CD14-positive monocyte (primary cell): ENCODE measurements at regions not wholly inside any gene's neighbourhood (a gene's known extent, or its start where the extent isn't known, plus 50 kb on each side); places are given as distances from the start of the nearest gene placed in this dataset.

Source experiments
- DNase-seq, 3 donors: peaks; one replicate each; pipeline ENCODE4 v3.0.0-alpha.2; 2011 to 2022
- H2AFZ ChIP-seq: 2 replicates; pipeline ENCODE4 v1.6.0; 2012; ENCODE audit warnings: mild to moderate bottlenecking, low read depth, low read length, inconsistent platforms; ENCODE audit not compliant: insufficient read depth, poor library complexity, severe bottlenecking
- H3K27ac ChIP-seq, 2 donors: 1 replicate in 1 of 2; 2 replicates in 1 of 2; pipeline ENCODE4 v1.5.1; 2012 to 2013; ENCODE audit warnings: low read length in 2 of 2, control low read depth in 1 of 2, inconsistent platforms in 1 of 2, low read depth in 1 of 2, mild to moderate bottlenecking in 1 of 2
- H3K27me3 ChIP-seq, 2 donors: one replicate each; pipeline versions ENCODE4 v1.6.0 to v1.6.1; 2011 to 2013; ENCODE audit warnings: low read length in 2 of 2; ENCODE audit not compliant: control insufficient read depth in 2 of 2, insufficient read depth in 2 of 2
- H3K36me3 ChIP-seq, 2 donors: replicated peaks in 1 of 2; 1 replicate in 1 of 2; 2 replicates in 1 of 2; pipeline versions ENCODE4 v1.5.1 to v1.6.1; 2012 to 2013; ENCODE audit warnings: low read length in 2 of 2, control low read depth in 1 of 2, inconsistent platforms in 1 of 2, mild to moderate bottlenecking in 1 of 2; ENCODE audit not compliant: insufficient read depth in 2 of 2, control insufficient read depth in 1 of 2
- H3K4me1 ChIP-seq, 2 donors: 1 replicate in 1 of 2; 2 replicates in 1 of 2; pipeline versions ENCODE4 v1.5.1 to v1.6.1; 2012 to 2013; ENCODE audit warnings: low read length in 2 of 2, control low read depth in 1 of 2, inconsistent platforms in 1 of 2, mild to moderate bottlenecking in 1 of 2, moderate library complexity in 1 of 2; ENCODE audit not compliant: insufficient read depth in 2 of 2, control insufficient read depth in 1 of 2
- H3K4me2 ChIP-seq: replicated peaks from 2 replicates; pipeline ENCODE3; 2012; ENCODE audit warnings: low read length, moderate library complexity, mild to moderate bottlenecking; ENCODE audit not compliant: poor library complexity, severe bottlenecking; ENCODE audit errors: extremely low read depth
- H3K4me3 ChIP-seq, 3 experiments: fragments of 200-600 bp in 1 of 3; sonication (generic) in 1 of 3; replicated peaks in 1 of 3; 1 replicate in 2 of 3; 2 replicates in 1 of 3; pipeline ENCODE4 v1.5.1; 2011 to 2013; ENCODE audit warnings: low read length in 3 of 3, mild to moderate bottlenecking in 3 of 3, control low read depth in 2 of 3, low read depth in 2 of 3, inconsistent platforms in 1 of 3, moderate library complexity in 1 of 3
- H3K79me2 ChIP-seq: 2 replicates; pipeline ENCODE4 v1.6.0; 2012; ENCODE audit warnings: mild to moderate bottlenecking, control low read depth, inconsistent platforms, low read length, moderate library complexity; ENCODE audit not compliant: insufficient read depth
- H3K9ac ChIP-seq: 2 replicates; pipeline ENCODE4 v1.6.0; 2017; ENCODE audit warnings: low read length, mild to moderate bottlenecking; ENCODE audit not compliant: insufficient read depth, poor library complexity, severe bottlenecking
- H3K9me3 ChIP-seq, 2 donors: replicated peaks in 1 of 2; 1 replicate in 1 of 2; 2 replicates in 1 of 2; pipeline versions ENCODE4 v1.5.1 to v1.6.1; 2012 to 2013; ENCODE audit warnings: low read length in 2 of 2, control low read depth in 1 of 2; ENCODE audit not compliant: control insufficient read depth in 1 of 2, insufficient read depth in 1 of 2
- H4K20me1 ChIP-seq: 2 replicates; pipeline ENCODE4 v1.6.0; 2012; ENCODE audit warnings: mild to moderate bottlenecking, low read length, control low read depth, moderate library complexity; ENCODE audit not compliant: insufficient read depth
- H3K27ac Mint-ChIP-seq, 7 donors: one replicate each; pipeline ENCODE4 v1.8.0; 2020; ENCODE audit warnings: mild to moderate bottlenecking in 7 of 7, mixed read lengths in 7 of 7, moderate library complexity in 6 of 7, inconsistent platforms in 2 of 7
- H3K27me3 Mint-ChIP-seq, 3 donors: one replicate each; pipeline ENCODE4 v1.8.0; 2021 to 2022; ENCODE audit warnings: low read depth in 3 of 3, mild to moderate bottlenecking in 3 of 3, mixed read lengths in 3 of 3, moderate library complexity in 3 of 3, inconsistent platforms in 1 of 3
- H3K36me3 Mint-ChIP-seq, 2 donors: one replicate each; pipeline ENCODE4 v1.8.0; 2020; ENCODE audit warnings: mixed read lengths in 2 of 2, inconsistent platforms in 1 of 2, mild to moderate bottlenecking in 1 of 2
- H3K4me1 Mint-ChIP-seq: one replicate; pipeline ENCODE4 v1.8.0; 2020; ENCODE audit warnings: mild to moderate bottlenecking, mixed read lengths
- H3K4me3 Mint-ChIP-seq, 2 donors: one replicate each; pipeline ENCODE4 v1.8.0; 2020; ENCODE audit warnings: mild to moderate bottlenecking in 2 of 2, mixed read lengths in 2 of 2, moderate library complexity in 1 of 2
- H3K9me3 Mint-ChIP-seq, 7 donors: one replicate each; pipeline ENCODE4 v1.8.0; 2020 to 2022; ENCODE audit warnings: mixed read lengths in 7 of 7, mild to moderate bottlenecking in 6 of 7, moderate library complexity in 6 of 7, inconsistent platforms in 2 of 7
- WGBS: methylation state at CpG from one replicate; pipeline ENCODE4 v1.1.5; 2013; ENCODE audit warnings: missing lambda C conversion rate; ENCODE audit not compliant: insufficient coverage; 5-methylcytosine and 5-hydroxymethylcytosine counted together
- intact Hi-C, 2 donors: fragments of 100-400 bp; cut with micrococcal nuclease; formaldehyde crosslinking; loops; one replicate each; pipeline versions ENCODE4 v1.15.0 to v1.15.1; 2023
- TF ChIP-seq, protein P1 (sequence below): fragments of 200-600 bp; IDR thresholded peaks from one replicate; pipeline ENCODE4 v1.8.0; 2022; ENCODE audit warnings: antibody characterized with exemption, mild to moderate bottlenecking

DNA sequence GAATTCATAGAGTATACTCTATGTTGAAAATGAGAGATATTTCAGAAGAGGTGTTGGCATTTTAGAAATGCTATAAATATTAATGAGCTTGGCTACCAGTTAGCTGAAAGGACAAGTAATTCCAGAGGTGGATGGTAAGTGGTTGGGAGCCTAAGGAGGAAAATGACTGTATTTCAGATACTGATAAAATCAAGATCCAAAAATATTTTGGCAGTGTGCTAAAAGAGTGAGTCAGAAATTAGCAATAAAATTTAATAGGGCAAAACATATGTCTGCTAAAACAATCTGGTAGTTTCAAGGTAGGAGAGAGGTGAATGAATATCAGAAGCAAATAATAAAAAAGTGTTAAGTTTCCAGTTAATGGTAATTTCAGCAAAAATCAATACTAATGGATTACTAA, 1287.9 kb downstream of the CDH8 start:
- Mint-ChIP-seq H3K27ac (no peak overlapping the region), H3K4me1 (no peaks in the 10 kb centered on the region), H3K4me3 (no peak overlapping the region), H3K36me3 (no peaks in the 10 kb centered on the region), H3K9me3 (peaks cover 0 to 8% (median 3%) of the 10 kb centered on the region in 7 donors), H3K27me3 (peaks cover 0 to 3% (median 0%) of the 10 kb centered on the region in 3 donors)
- Histone ChIP-seq H2AFZ (no peak overlapping the region), H3K27ac (no peak overlapping the region), H3K79me2 (no peaks in the 10 kb centered on the region), H3K4me2 (no peak overlapping the region), H3K9ac (no peak overlapping the region), H3K9me3 (peaks cover 0 to 6% of the 10 kb centered on the region in 2 donors), H3K27me3 (no peaks in the 10 kb centered on the region), H3K4me1 (no peaks in the 10 kb centered on the region), H4K20me1 (no peaks in the 10 kb centered on the region), H3K36me3 (no peaks in the 10 kb centered on the region), H3K4me3 (no peak overlapping the region)
- no peak for DNase-seq
- TF ChIP-seq, protein P1, sequence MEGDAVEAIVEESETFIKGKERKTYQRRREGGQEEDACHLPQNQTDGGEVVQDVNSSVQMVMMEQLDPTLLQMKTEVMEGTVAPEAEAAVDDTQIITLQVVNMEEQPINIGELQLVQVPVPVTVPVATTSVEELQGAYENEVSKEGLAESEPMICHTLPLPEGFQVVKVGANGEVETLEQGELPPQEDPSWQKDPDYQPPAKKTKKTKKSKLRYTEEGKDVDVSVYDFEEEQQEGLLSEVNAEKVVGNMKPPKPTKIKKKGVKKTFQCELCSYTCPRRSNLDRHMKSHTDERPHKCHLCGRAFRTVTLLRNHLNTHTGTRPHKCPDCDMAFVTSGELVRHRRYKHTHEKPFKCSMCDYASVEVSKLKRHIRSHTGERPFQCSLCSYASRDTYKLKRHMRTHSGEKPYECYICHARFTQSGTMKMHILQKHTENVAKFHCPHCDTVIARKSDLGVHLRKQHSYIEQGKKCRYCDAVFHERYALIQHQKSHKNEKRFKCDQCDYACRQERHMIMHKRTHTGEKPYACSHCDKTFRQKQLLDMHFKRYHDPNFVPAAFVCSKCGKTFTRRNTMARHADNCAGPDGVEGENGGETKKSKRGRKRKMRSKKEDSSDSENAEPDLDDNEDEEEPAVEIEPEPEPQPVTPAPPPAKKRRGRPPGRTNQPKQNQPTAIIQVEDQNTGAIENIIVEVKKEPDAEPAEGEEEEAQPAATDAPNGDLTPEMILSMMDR = no peak
- intact Hi-C loops = no loop called here

GRCh38 chr16:60744198-60744597, 1292.0 kb downstream of the CDH8 start:
- H2AFZ ChIP-seq = no peak overlapping the region
- no peaks in the 10 kb centered on the region for H3K27me3 ChIP-seq
- H3K36me3 Mint-ChIP-seq = no peaks in the 10 kb centered on the region
- no peak overlapping the region for H3K4me3 ChIP-seq
- no peaks in the 10 kb centered on the region for H3K4me1 ChIP-seq
- 100% methylated on average over 3 of the region's 3 CpGs for WGBS
- no peak for DNase-seq
- no peak overlapping the region for H3K9ac ChIP-seq
- H3K79me2 ChIP-seq = no peaks in the 10 kb centered on the region
- H3K4me1 Mint-ChIP-seq = no peaks in the 10 kb centered on the region
- H3K27ac Mint-ChIP-seq = no peak overlapping the region
- no peak overlapping the region for H3K4me3 Mint-ChIP-seq
- no peaks in the 10 kb centered on the region for H3K36me3 ChIP-seq
- H3K27ac ChIP-seq = no peak overlapping the region
- H3K27me3 Mint-ChIP-seq = peaks cover 0 to 3% (median 0%) of the 10 kb centered on the region in 3 donors
- no peak overlapping the region for H3K4me2 ChIP-seq
- intact Hi-C loops = no loop called here
- peaks cover 0 to 10% of the 10 kb centered on the region in 2 donors for H3K9me3 ChIP-seq
- TF ChIP-seq, protein P1 = no peak
- no peaks in the 10 kb centered on the region for H4K20me1 ChIP-seq
- H3K9me3 Mint-ChIP-seq = peaks cover 0 to 15% (median 3%) of the 10 kb centered on the region in 7 donors
